DOHH2 (cell line): ENCODE measurements at regions not wholly inside any gene's neighbourhood (a gene's known extent, or its start where the extent isn't known, plus 50 kb on each side); places are given as distances from the start of the nearest gene placed in this dataset.

ENCODE experiments used
- H3F3A ChIP-seq: fragments of 200-600 bp; sonication (generic), shearing (Covaris generic); 2 replicates; pipeline ENCODE4 v1.6.0; 2016; ENCODE audit warnings: antibody characterized with exemption, mild to moderate bottlenecking; ENCODE audit not compliant: control insufficient read depth, insufficient read depth
- H3K27ac ChIP-seq: fragments of 200-600 bp; sonication (generic); 2 replicates; pipeline ENCODE4 v1.5.1; 2014; ENCODE audit warnings: low read depth, mild to moderate bottlenecking, low read length, moderate library complexity
- H3K27me3 ChIP-seq: fragments of 200-600 bp; sonication (generic); 2 replicates; pipeline ENCODE4 v1.6.1; 2014; ENCODE audit warnings: mild to moderate bottlenecking, low read length, mixed read lengths; ENCODE audit not compliant: control insufficient read depth
- H3K36me3 ChIP-seq: fragments of 200-600 bp; sonication (generic); 2 replicates; pipeline ENCODE4 v1.6.1; 2014; ENCODE audit warnings: mild to moderate bottlenecking, low read length, moderate library complexity, mixed read lengths; ENCODE audit not compliant: control insufficient read depth
- H3K4me1 ChIP-seq: fragments of 200-600 bp; sonication (generic); 2 replicates; pipeline ENCODE4 v1.6.1; 2014; ENCODE audit warnings: mild to moderate bottlenecking, low read length, mixed read lengths; ENCODE audit not compliant: control insufficient read depth
- H3K4me2 ChIP-seq: fragments of 200-600 bp; sonication (generic); 2 replicates; pipeline ENCODE4 v1.6.0; 2014; ENCODE audit warnings: mild to moderate bottlenecking, low read length, moderate library complexity
- H3K4me3 ChIP-seq: fragments of 200-600 bp; sonication (generic); 2 replicates; pipeline ENCODE4 v1.5.1; 2014; ENCODE audit warnings: mild to moderate bottlenecking, low read length, mixed read lengths
- H3K79me2 ChIP-seq: fragments of 200-600 bp; sonication (generic); 2 replicates; pipeline ENCODE4 v1.6.1; 2014; ENCODE audit warnings: mild to moderate bottlenecking, low read length, mixed read lengths; ENCODE audit not compliant: control insufficient read depth
- H3K9me2 ChIP-seq: fragments of 200-600 bp; sonication (generic); replicated peaks from 2 replicates; pipeline ENCODE4 v1.6.1; 2014; ENCODE audit warnings: mild to moderate bottlenecking, low read length, mixed read lengths; ENCODE audit not compliant: control insufficient read depth
- H3K9me3 ChIP-seq: fragments of 200-600 bp; sonication (generic); 2 replicates; pipeline ENCODE4 v1.6.1; 2014; ENCODE audit warnings: antibody characterized with exemption, low read length, mixed read lengths; ENCODE audit not compliant: control insufficient read depth, insufficient read depth
- H4K20me1 ChIP-seq: fragments of 200-600 bp; sonication (generic); 2 replicates; pipeline ENCODE4 v1.6.0; 2014; ENCODE audit warnings: low read depth, mild to moderate bottlenecking, antibody characterized with exemption, low read length, moderate library complexity; ENCODE audit not compliant: control insufficient read depth, insufficient read depth
- EZH2phosphoT487 ChIP-seq: fragments of 200-600 bp; sonication (generic); IDR thresholded peaks from 2 replicates; pipeline ENCODE4 v1.6.1; 2017; ENCODE audit warnings: borderline replicate concordance, mild to moderate bottlenecking, antibody characterized with exemption, low read length, moderate library complexity, mixed read lengths
- TF ChIP-seq, protein P1 (sequence below): fragments of 200-600 bp; sonication (generic); IDR thresholded peaks from one replicate; pipeline ENCODE4 v1.5.1; 2014; ENCODE audit warnings: antibody characterized with exemption, mild to moderate bottlenecking, low read depth, low read length; ENCODE audit not compliant: poor library complexity, severe bottlenecking

DNA sequence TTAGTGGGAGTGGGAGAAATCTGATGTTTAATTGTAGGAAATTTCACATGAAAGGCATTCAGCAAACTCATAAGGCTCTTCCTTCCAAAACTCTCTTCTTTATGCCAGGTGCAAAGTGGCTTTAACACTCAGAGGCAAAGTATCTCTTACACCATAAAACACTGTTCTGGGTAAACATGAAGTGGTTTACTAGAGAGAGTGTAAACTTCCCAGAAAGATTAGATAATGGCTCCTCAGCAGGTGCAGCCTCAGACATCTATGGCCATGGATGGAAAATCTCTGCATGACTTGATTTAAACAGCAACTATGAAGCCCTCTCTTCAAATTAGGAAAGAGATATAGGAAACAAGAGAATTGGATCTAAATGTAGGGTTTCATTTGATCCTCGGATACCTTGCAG, 583.1 kb upstream of the SALL1 start:
- Histone ChIP-seq H3K79me2 (no peaks in the 10 kb centered on the region), H4K20me1 (no peaks in the 10 kb centered on the region), H3F3A (no peaks in the 10 kb centered on the region), H3K9me3 (no peaks in the 10 kb centered on the region), H3K27me3 (no peaks in the 10 kb centered on the region), H3K36me3 (no peaks in the 10 kb centered on the region), H3K4me3 (no peak overlapping the region), H3K9me2 (no peaks in the 10 kb centered on the region), H3K27ac (no peak overlapping the region), H3K4me2 (no peak overlapping the region), H3K4me1 (no peaks in the 10 kb centered on the region)
- TF ChIP-seq EZH2phosphoT487 = no peak
- TF ChIP-seq, protein P1, sequence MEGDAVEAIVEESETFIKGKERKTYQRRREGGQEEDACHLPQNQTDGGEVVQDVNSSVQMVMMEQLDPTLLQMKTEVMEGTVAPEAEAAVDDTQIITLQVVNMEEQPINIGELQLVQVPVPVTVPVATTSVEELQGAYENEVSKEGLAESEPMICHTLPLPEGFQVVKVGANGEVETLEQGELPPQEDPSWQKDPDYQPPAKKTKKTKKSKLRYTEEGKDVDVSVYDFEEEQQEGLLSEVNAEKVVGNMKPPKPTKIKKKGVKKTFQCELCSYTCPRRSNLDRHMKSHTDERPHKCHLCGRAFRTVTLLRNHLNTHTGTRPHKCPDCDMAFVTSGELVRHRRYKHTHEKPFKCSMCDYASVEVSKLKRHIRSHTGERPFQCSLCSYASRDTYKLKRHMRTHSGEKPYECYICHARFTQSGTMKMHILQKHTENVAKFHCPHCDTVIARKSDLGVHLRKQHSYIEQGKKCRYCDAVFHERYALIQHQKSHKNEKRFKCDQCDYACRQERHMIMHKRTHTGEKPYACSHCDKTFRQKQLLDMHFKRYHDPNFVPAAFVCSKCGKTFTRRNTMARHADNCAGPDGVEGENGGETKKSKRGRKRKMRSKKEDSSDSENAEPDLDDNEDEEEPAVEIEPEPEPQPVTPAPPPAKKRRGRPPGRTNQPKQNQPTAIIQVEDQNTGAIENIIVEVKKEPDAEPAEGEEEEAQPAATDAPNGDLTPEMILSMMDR = no peak

DNA sequence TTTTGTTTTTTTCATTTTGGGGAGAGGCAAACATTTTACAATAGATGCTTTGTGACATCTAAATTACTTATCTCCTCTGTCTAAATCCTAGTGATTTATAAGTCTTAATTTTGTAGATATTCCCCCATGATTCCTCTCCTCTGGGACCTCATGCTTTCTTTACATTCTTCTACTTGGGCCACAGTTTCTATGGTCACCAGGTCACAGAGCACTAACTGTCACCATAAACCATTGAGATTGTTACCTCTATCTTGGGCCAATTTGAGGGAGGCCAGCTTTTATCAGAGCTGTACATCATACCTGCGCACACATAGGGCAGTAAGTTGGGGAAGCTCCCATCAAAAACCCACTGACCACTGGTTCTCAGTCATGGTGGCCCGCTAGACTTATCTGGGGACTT, 582.1 kb upstream of the SALL1 start:
- Histone ChIP-seq H3K27me3 (no peaks in the 10 kb centered on the region), H3K4me3 (no peak overlapping the region), H3F3A (no peaks in the 10 kb centered on the region), H3K36me3 (no peaks in the 10 kb centered on the region), H3K4me1 (no peaks in the 10 kb centered on the region), H3K9me2 (no peaks in the 10 kb centered on the region), H4K20me1 (no peaks in the 10 kb centered on the region), H3K4me2 (no peak overlapping the region), H3K27ac (no peak overlapping the region), H3K9me3 (no peaks in the 10 kb centered on the region), H3K79me2 (no peaks in the 10 kb centered on the region)
- no peak for TF ChIP-seq EZH2phosphoT487
- TF ChIP-seq, protein P1 = no peak

DNA sequence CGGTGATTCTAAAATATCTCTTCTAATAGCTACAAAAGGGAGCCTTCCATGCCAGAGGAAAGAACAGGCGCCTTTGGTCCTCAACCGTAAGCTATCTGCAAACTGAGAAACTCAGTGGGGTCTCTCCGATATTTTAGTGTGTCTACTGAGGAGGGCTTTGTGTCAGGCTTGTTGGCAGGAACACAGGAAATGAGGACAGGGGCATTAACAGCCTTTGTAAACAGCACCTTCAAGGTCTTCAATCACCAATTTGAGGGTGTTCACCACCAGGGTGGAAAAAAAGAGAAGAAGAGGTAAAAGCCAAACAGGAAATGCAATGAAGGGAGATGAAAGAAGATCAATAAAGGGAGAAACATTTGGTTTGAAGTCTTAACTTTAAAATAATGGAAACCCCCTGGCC, 580.1 kb upstream of the SALL1 start:
- H3K27me3 ChIP-seq = no peaks in the 10 kb centered on the region
- TF ChIP-seq, protein P1 = no peak
- no peak for TF ChIP-seq EZH2phosphoT487
- no peak overlapping the region for H3K4me3 ChIP-seq

DNA sequence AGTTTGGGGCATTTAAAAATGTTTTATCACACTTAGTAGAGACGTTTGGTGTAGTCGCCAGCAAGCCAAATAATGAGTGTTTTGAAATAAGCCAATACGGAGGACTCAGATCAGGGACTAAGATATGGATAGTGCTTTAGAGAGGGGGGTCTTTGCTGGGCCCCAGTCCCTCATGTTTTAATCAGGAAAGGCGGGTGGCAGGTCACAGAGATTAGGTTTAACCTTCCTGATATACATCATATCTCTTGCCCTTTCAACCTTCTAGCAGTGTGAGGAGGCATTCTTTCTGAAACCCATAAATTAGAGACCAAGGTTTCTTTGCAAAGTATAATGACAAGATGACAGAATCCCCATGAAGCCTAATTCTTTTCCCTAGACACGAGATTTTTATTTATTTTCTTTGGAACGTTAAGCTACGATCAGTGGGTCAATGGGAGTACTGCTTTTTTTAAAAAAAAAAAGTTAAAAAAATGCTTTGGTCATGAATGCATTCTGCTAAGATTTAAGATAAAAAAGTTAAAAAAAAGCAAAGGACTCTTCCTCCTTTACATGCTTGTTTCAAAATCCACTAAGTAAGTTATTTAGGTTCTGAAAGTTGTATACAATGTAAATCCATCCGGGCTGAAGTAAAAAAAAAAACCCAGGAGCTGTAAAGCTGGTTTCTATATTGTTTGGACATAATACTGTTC, 572.1 kb upstream of the SALL1 start:
- Histone ChIP-seq H3K27me3 (no peaks in the 10 kb centered on the region), H3K79me2 (no peaks in the 10 kb centered on the region), H3K36me3 (no peaks in the 10 kb centered on the region), H3K27ac (no peak overlapping the region), H3K9me2 (no peaks in the 10 kb centered on the region), H3K4me2 (no peak overlapping the region), H3K4me1 (no peaks in the 10 kb centered on the region), H3F3A (no peaks in the 10 kb centered on the region), H3K4me3 (no peak overlapping the region), H3K9me3 (no peaks in the 10 kb centered on the region), H4K20me1 (no peaks in the 10 kb centered on the region)
- TF ChIP-seq EZH2phosphoT487 = no peak
- TF ChIP-seq, protein P1 = no peak

More for the DNA sequence above, 580.1 kb upstream of the SALL1 start:
- Histone ChIP-seq H4K20me1 (no peaks in the 10 kb centered on the region), H3K79me2 (no peaks in the 10 kb centered on the region), H3K9me3 (no peaks in the 10 kb centered on the region), H3K36me3 (no peaks in the 10 kb centered on the region), H3K9me2 (no peaks in the 10 kb centered on the region), H3K27ac (no peak overlapping the region), H3K4me2 (no peak overlapping the region), H3F3A (no peaks in the 10 kb centered on the region), H3K4me1 (no peaks in the 10 kb centered on the region)
